Fibroblast of mammary gland (primary cell): ENCODE measurements at regions not wholly inside any gene's neighbourhood (a gene's known extent, or its start where the extent isn't known, plus 50 kb on each side); places are given as distances from the start of the nearest gene placed in this dataset.

ENCODE experiments used
- DNase-seq: peaks from one replicate; pipeline ENCODE4 v3.0.0-alpha.2; 2010; ENCODE audit warnings: low read depth
- H3K4me3 ChIP-seq: 2 replicates; pipeline ENCODE4 v1.5.1; 2011; ENCODE audit warnings: low read depth, mild to moderate bottlenecking, low read length, moderate library complexity; ENCODE audit not compliant: control insufficient read depth
- TF ChIP-seq, protein P1 (sequence below): conservative IDR thresholded peaks from 2 replicates; pipeline ENCODE4 v1.5.1; 2011; ENCODE audit warnings: low read depth, low read length, inconsistent platforms; ENCODE audit not compliant: control insufficient read depth, insufficient read depth

DNA sequence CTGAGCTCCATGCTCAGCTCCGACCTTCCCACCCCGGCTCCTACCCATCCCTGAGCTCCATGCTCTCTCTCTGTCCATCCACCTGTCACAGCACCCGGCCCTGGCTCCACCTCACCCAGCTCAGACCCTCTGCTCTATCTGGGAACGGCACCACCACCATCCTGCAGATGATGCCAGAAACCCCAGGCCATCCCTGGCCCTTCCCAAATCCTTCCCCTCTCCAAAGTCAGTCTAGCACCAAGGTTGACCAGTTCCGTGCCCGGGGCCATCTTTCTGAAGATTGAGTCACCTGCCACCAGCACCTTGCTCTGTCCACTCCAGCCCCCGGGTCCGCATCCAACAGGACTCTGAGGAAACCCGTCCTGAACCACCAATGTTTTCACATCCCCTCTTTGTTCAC, 969.6 kb downstream of the BRD1 start:
- no peak for DNase-seq
- H3K4me3 ChIP-seq = no peak overlapping the region
- TF ChIP-seq, protein P1, sequence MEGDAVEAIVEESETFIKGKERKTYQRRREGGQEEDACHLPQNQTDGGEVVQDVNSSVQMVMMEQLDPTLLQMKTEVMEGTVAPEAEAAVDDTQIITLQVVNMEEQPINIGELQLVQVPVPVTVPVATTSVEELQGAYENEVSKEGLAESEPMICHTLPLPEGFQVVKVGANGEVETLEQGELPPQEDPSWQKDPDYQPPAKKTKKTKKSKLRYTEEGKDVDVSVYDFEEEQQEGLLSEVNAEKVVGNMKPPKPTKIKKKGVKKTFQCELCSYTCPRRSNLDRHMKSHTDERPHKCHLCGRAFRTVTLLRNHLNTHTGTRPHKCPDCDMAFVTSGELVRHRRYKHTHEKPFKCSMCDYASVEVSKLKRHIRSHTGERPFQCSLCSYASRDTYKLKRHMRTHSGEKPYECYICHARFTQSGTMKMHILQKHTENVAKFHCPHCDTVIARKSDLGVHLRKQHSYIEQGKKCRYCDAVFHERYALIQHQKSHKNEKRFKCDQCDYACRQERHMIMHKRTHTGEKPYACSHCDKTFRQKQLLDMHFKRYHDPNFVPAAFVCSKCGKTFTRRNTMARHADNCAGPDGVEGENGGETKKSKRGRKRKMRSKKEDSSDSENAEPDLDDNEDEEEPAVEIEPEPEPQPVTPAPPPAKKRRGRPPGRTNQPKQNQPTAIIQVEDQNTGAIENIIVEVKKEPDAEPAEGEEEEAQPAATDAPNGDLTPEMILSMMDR = no peak

DNA sequence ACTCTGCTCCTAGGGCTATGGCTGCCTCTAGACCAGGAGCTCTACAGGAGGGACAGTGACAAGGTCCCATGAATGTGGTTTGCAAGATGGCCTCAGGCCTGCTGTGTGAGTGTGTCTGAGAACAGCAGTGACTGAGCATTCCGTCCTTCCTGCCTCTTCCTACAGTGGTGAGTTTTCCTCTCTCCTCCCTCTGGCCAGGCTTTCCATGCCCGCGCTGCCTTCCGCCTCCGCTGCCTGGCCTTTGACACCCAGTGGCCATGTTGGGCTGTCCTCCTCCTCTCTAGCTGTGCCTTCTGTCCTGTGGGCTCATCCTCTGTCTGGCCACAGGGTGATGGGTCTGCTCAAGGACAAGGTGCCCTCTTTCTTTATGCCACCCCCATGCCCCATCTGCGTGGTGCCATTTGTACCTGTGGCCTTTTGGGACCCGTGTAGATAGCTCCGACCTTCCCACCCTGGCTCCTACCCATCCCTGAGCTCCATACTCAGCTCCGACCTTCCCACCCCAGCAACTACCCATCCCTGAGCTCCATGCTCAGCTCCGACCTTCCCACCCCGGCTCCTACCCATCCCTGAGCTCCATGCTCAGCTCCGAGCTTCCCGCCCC, 970.4 kb downstream of the BRD1 start:
- no peak for DNase-seq
- TF ChIP-seq, protein P1 = no peak
- no peak overlapping the region for H3K4me3 ChIP-seq

DNA sequence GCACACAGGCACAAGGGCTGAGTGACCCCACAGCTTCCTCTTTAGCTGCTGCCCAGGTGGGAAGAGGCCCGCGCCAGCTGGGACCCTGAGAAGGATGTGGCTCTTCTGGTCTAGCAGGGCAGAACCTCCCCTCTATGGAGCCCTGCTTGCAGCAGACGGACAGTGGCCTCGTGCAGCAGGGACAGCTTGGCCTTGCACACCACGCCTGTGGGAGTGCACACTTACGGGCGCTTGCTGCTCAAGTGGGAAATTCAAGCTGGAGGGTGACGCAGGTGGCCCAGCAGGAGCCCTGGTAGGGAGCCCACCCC, 971.4 kb downstream of the BRD1 start:
- no peak for DNase-seq
- H3K4me3 ChIP-seq = no peak overlapping the region
- TF ChIP-seq, protein P1 = no peak

DNA sequence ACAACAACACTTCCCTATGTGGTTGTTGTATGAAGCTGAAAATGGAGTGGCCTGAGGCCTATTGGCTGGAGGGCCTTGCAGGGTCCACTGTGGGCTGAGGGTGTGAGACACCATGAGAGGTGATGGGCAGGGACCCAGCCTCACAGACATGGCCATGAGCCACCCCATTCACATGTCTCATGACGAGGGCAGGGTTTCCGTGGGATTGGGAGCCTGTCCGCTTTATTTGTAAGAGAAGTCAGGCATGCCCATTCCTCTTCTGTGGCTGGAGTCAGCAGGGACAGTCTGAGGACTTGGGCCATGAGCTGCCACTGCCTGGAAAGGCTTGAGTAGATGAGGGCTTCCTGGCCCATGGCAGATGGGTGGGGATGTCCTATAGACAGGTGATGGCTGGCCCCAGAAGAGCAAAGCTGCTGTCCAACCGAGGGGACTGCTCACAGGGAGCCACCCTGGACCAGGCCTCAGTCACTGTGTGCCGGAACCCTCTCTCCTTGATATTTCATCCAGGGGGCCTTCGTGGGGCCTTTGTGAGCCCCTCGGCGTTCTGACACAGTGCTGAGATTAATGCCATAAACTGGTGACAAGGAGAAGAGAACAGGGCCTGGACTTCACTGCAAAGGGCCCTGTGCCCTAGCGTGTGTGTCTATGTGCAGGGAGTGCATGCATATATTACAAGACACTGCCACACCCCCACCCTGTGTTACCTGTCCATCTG, 971.9 kb downstream of the BRD1 start:
- TF ChIP-seq, protein P1 = no peak

DNA sequence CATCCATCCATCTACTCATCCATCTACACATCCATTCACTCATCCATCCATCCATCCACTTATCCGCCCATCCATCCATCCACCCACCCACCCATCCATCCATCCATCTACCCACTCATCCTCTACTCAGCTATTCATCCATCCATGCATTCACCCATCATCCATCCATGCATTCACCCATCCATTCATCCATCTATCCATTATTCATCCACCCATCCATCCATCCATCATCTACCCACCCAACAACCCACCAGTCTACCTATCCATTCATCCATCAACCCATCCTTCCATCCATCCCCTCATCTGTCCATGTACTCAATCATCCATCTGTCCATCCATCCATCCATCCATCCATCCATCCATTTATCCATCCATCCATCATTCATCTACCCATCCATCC, 972.7 kb downstream of the BRD1 start:
- DNase-seq = no peak
- H3K4me3 ChIP-seq = no peak overlapping the region
- TF ChIP-seq, protein P1 = no peak

More for the DNA sequence above, 971.9 kb downstream of the BRD1 start:
- DNase-seq = no peak
- no peak overlapping the region for H3K4me3 ChIP-seq

DNA sequence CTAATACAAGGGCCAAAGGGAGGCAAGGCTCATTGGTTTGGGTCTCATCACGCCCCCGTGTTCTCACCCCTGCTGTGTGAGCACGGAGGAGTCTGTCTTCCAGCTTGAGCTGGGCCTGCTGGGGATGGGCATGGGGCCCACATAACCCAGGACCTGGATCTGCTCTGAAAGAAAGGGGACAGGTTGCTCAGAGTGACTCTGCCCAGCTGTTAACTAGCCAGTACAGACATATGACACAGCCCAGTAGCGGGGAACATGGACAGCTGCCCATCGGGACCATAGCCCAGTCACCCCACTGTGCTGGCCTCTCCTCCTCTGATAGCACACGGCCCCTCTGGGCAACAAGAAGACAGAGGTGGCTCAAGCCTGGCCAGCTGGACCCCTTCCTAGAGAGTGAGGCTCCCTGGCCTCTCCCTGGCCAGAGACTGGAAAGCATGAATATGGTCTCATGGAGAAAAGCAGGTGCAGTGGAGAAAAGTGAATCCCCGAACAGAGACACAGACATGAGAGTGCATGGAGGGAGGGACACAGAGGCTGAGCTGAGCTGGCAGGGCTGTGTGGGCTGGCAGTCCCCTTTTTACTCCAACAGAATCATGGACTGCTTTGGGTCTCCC, 973.9 kb downstream of the BRD1 start:
- TF ChIP-seq, protein P1 = no peak
- no peak overlapping the region for H3K4me3 ChIP-seq
- DNase-seq = no peak
